ENCODE measurements at regions not wholly inside any gene's neighbourhood (a gene's known extent, or its start where the extent isn't known, plus 50 kb on each side); places are given as distances from the start of the nearest gene placed in this dataset.
"Not testable (repeated sequence)": the region's sequence is repeated elsewhere in the genome, so short reads cannot be mapped to it uniquely, and the experiment has no call there.

- peak in 2 of 6 experiments; percentile 8 to 19 for DNase-seq
Measured at GRCh38 chr9:135343837-135344522, 135.6 kb upstream of the PPP1R26 start.

GRCh38 chr9:135344523-135344901, 135.1 kb upstream of the PPP1R26 start:
- DNase-seq: no peak

- DNase-seq: no peak
Measured at GRCh38 chr9:135344915-135345500, 134.6 kb upstream of the PPP1R26 start.

- no peak for DNase-seq
Measured at GRCh38 chr9:135345775-135346433, 133.7 kb upstream of the PPP1R26 start.

DNA sequence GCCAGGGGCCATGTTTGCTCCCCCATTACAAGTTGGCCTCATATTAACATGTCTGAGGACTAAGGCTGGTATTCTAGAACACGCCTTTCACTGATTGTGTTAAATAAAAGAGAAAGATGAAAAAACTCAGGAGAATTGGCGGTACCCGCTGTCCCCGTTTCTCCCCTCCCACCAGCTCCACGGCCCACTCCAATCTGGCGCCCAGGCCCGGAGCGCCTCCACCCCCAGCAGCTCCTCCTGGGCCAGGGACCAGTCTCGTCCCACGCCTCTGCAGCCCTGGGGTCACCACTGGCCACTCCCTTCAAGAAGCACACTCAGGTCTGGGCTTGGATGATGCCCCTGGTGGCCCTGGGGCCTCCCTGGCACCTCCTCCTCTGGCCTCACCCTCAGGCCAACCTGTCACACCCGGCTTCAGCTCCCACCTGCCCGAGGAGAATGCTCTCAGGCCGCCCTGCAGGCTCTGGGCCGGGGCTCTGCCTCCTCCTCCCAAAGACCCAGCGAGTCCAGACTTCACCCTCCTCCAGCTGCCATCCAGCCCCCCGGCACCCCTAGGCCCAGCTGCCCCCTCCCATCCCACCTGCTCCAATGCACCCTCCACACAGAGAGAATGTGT, 133.0 kb upstream of the PPP1R26 start:
- DNase-seq: no peak

GRCh38 chr9:135347461-135347860, 132.1 kb upstream of the PPP1R26 start:
- no peak for DNase-seq

DNA sequence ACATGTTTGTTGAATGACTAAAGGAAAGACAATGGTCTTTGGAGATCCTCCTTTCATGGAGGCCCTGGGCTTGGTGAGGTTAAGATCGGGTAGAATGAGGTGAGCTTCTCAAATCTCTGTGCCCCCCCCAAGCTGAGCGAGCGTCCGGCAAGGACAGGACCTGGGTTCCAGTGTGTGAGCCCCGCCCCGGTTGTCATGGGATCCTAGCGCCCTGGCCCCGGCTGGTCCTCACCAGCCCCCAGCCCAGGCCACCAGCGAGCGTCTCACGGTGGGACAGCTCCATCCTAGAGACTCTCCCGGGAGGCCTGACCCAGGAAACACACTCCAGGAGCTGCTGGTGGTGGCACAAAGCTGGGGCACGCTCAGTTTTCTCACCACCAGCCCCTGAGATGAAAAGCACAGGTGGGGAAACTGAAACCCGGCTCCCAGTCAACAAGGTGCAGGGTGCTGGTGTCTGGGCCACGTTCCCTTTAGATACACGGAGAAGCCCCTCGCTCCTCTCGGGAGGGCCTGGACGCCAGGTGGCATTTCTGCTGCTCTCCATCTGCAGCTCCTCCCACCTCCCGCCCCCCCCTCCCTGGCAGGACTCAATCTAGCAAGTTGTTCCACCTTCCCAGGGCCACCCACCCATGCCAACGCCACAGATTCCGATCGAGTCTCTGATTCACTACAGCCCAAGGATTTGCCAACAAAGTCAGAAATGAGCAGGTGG, 131.3 kb upstream of the PPP1R26 start:
- DNase-seq: no peak

DNA sequence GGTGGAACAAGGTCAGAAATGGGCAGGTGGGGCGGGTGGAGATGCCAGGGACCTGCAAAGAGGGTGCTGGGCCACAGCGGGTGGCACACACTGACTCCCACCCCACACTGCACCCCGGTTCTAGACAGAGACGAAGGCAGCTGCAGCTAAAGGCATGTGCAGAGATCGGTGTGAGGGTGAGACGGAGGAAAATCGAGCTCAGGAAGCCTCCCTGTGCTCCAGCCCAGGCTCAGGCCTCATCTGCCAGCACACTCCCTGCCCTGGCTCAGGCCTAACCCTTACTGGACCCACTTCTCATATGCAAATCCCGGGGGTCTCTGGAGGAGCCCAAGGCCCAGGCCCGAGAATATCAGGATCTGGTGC, 130.8 kb upstream of the PPP1R26 start:
- no peak for DNase-seq

DNA sequence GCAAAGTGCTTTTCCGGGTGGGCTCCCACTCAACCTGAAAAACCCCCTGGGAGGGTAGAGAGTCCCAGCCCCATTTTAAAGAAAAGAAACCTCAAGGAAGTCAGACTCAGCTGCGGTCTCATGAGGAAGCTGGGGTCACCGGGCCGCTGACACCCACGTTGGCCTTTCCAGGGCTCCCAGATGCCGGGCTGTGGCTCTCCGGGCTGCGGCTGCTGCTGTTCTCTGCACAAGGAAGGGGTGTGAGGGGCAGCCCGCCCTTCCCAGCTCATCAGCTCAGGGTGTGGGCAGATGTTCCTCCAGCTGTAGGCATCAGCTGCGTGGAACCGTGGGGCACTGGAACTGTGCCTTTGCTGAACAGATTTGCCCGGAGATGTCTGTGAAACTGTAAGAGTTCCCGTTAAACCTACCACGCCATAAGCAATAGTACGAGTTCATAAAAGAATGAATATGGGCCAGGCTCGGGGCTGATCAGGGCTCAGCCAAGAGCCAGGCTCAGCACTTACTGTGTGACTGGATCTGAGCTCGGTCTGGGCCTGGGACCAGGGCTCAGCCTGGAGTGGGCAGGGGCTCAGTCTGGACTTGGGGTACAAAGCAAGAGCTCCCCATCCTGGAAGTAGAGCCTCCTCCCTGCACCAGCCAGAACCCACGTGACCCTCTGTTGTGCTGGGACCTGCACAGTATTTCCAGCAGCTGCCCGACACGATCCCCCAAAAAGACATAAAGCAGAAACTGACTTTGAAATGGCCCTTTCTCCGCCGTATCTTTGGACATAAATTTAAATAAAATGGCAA, 130.2 kb upstream of the PPP1R26 start:
- DNase-seq: no peak

GRCh38 chr9:135350003-135350315, 129.6 kb upstream of the PPP1R26 start:
- DNase-seq: no peak

DNA sequence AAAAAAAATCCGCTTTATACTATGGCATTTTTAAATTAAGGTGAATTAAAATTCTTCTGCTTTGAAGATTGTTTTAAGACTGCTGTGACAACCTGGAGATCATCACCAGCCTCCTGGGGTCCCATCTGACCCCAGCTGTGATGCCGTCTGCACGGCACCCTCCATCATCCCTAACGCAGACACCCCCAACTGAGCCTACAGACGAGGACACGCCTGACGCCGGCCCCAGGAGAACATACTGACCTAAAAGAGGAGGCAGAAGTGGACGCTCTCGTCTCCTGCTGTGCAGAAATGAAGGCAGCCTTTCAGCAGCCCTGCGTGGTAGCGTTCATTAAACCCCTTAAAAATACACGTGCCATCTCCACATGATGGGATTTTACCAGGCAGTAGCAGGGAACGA, 125.6 kb upstream of the PPP1R26 start:
- DNase-seq: no peak

DNA sequence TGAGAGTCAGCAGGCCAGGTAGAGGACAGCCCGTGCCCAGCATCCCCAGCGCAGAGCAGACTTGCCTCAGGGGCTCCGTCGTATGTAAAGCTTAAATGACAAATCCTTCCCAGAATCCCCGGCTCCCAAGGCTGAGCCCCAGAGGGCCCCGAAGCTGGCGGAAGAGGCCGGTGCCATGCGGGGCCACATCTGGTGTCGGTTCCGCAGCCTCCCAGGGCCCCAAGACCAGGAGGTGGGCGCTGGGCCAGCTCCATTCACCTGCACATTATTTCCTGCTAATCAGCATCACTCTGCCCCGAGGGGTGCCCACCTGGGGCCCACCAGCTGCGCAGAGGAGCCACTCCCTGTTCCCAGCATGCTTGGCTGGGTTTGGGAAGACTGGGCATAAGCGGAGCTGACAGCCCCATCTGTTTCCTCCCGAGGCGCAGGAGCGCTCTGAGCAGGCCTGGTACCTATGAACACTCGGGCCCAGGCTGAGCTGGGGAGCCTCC, 124.0 kb upstream of the PPP1R26 start:
- DNase-seq: no peak

DNA sequence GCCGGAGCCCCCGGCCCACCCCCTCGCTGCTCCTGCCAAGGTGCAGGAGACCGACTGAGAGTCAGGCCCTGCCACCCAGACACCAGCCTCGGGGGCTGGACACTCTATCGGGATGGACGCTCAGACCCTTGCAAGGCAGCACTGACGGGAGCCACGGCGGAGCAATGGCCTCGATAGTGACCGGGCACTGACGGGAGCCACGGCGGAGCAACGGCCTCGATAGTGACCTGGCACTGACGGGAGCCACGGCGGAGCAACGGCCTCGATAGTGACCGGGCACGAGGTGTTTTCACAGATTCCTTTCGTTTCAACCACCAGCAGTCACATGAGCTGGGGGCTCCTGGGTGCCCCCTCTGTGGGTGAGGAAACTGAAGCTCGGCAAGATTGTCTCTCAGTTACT, 123.6 kb upstream of the PPP1R26 start:
- no peak for DNase-seq

- DNase-seq: no peak
Measured at GRCh38 chr9:135356796-135357195, 122.8 kb upstream of the PPP1R26 start.

DNA sequence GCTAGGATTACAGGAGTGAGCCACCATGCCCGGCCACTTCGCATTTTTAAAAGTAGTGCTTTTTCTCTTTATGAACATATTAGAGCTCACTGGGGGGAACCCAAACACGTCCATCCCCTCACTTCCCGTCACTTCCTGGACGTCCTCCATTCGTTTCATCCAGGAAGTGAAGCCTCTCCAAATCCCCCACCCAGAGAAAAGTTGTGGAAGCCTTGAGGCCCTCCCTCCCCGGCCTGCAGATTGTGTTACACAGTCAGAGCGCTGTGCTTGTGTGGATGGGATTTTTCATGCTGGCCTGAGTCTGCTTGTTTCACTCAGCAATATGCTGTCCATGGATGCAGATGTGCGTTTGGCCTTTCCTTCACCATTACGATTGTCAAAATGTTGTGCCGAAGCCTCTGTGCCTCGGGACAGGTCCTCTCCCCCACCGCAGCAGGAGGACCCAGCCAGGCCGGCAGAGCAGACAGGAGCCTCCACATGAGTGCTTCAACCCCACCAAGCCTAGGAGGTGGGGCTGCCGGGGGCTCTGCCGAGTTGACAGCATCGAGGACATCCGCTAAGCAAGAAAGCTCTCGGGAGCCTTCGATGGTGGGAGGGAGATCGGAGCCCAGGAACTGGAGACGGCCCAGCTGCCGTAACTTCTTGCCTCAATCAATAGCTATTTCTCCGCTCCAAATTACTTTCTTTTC, 121.6 kb upstream of the PPP1R26 start:
- no peak for DNase-seq

- no peak for DNase-seq
Measured at GRCh38 chr9:135358552-135358940, 121.0 kb upstream of the PPP1R26 start.

GRCh38 chr9:135359764-135360163, 119.8 kb upstream of the PPP1R26 start:
- no peak for DNase-seq

GRCh38 chr9:135360617-135361016, 119.0 kb upstream of the PPP1R26 start:
- DNase-seq: no peak

GRCh38 chr9:135361668-135362067, 117.9 kb upstream of the PPP1R26 start:
- not testable (repeated sequence) for DNase-seq

DNA sequence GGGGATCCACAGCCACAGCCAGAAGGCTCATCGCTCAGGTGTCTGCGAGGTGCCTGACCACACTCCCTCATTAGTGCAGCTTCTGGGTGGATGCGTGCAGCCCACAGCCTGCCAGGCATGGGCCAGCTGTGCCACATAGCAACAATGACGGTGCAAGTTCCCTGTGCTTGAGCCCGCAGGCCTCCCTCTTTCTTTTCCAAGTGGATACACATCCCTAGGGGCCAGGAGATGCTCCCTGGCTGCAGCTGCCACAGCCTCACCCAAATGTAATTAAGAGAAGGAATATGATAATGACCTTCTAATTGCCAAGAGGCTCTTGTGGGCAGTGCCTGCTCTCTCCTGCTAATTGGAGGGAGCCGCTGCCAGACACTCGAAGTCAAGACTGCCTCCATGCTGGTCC, 116.0 kb upstream of the PPP1R26 start:
- no peak for DNase-seq

- DNase-seq: no peak
Measured at GRCh38 chr9:135365013-135365768, 114.4 kb upstream of the PPP1R26 start.
